HEK293T (cell line): ENCODE measurements at regions not wholly inside any gene's neighbourhood (a gene's known extent, or its start where the extent isn't known, plus 50 kb on each side); places are given as distances from the start of the nearest gene placed in this dataset.
"Not testable (repeated sequence)": the region's sequence is repeated elsewhere in the genome, so short reads cannot be mapped to it uniquely, and the experiment has no call there.

ENCODE experiments used
- FOXA1 ChIP-seq: fragments of 450-650 bp; IDR thresholded peaks from 2 replicates; pipeline ENCODE4 v1.6.1; 2016; ENCODE audit warnings: mild to moderate bottlenecking
- FOXK2 ChIP-seq: fragments of 450-650 bp; IDR thresholded peaks from 2 replicates; pipeline ENCODE4 v1.6.1; 2016; ENCODE audit warnings: mild to moderate bottlenecking
- FOXM1 ChIP-seq: fragments of 450-650 bp; IDR thresholded peaks from 2 replicates; pipeline ENCODE4 v1.6.1; 2017; ENCODE audit warnings: mild to moderate bottlenecking, borderline replicate concordance
- HDGF ChIP-seq: fragments of 450-650 bp; IDR thresholded peaks from 2 replicates; pipeline ENCODE4 v1.6.1; 2017; ENCODE audit warnings: antibody characterized with exemption, borderline replicate concordance
- L3MBTL2 ChIP-seq: fragments of 450-650 bp; conservative IDR thresholded peaks from 2 replicates; pipeline ENCODE4 v1.6.1; 2016; ENCODE audit warnings: mild to moderate bottlenecking
- SP1 ChIP-seq: fragments of 450-650 bp; IDR thresholded peaks from 2 replicates; pipeline ENCODE4 v1.6.1; 2017
- SUZ12 ChIP-seq: fragments of 450-650 bp; IDR thresholded peaks from 2 replicates; pipeline ENCODE4 v1.6.1; 2016; ENCODE audit warnings: mild to moderate bottlenecking
- TARDBP ChIP-seq: fragments of 450-650 bp; IDR thresholded peaks from 2 replicates; pipeline ENCODE4 v1.6.1; 2016
- ZNF384 ChIP-seq: fragments of 450-650 bp; IDR thresholded peaks from 2 replicates; pipeline ENCODE4 v1.6.1; 2016

DNA sequence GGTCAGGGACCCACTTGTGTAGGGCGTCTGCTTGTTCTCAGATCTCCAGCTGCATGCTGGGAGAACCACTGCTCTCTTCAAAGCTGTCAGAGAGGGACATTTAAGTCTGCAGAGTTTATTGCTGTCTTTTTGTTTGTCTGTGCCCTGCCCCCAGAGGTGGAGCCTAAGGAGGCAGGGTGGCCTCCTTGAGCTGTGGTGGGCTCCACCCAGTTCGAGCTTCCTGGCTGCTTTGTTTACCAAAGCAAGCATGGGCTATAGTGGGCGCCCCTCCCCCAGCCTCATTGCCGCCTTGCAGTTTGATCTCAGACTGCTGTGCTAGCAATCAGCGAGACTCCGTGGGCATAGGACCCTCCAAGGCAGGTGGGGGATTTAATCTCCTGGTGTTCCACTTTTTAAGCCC, 154.0 kb upstream of the MTMR8 start:
- TF ChIP-seq FOXK2, ZNF384, SP1, HDGF, TARDBP, FOXA1, L3MBTL2, SUZ12, FOXM1: not testable (repeated sequence)
